GM23338 (cell line): ENCODE measurements at regions not wholly inside any gene's neighbourhood (a gene's known extent, or its start where the extent isn't known, plus 50 kb on each side); places are given as distances from the start of the nearest gene placed in this dataset.

Experiments used
- ATAC-seq: fragments of 200-7000 bp; cut with Tn5 transposase; 3 replicates; pipeline ENCODE4 v1.9.1; 2020
- DNase-seq: peaks from one replicate; pipeline ENCODE4 v3.0.0-alpha.2; 2015; ENCODE audit warnings: low spot score
- H2AFZ ChIP-seq: fragments of 200-600 bp; sonication (generic); 2 replicates; pipeline ENCODE4 v1.8.0; 2016; ENCODE audit warnings: antibody characterized with exemption, mild to moderate bottlenecking, moderate library complexity
- H3F3A ChIP-seq: fragments of 200-600 bp; sonication (generic); replicated peaks from 2 replicates; pipeline ENCODE4 v1.8.0; 2017; ENCODE audit warnings: antibody characterized with exemption, mixed run types, low read depth
- H3K27ac ChIP-seq: fragments of 200-600 bp; sonication (generic); 2 replicates; pipeline ENCODE4 v1.6.1; 2016; ENCODE audit warnings: low read depth
- H3K27me3 ChIP-seq: fragments of 200-600 bp; sonication (generic); 2 replicates; pipeline ENCODE4 v1.8.0; 2016; ENCODE audit warnings: mild to moderate bottlenecking, mixed run types, moderate library complexity; ENCODE audit not compliant: insufficient read depth
- H3K36me3 ChIP-seq: fragments of 200-600 bp; sonication (generic); 2 replicates; pipeline ENCODE4 v1.8.0; 2016; ENCODE audit warnings: mild to moderate bottlenecking; ENCODE audit not compliant: insufficient read depth
- H3K4me1 ChIP-seq: fragments of 200-600 bp; sonication (generic); 2 replicates; pipeline ENCODE4 v1.8.0; 2016; ENCODE audit warnings: mild to moderate bottlenecking, moderate library complexity; ENCODE audit not compliant: insufficient read depth
- H3K4me2 ChIP-seq: fragments of 200-600 bp; sonication (generic); 2 replicates; pipeline ENCODE4 v1.7.1; 2017; ENCODE audit warnings: mixed run types
- H3K4me3 ChIP-seq: fragments of 200-600 bp; sonication (generic); 2 replicates; pipeline ENCODE4 v1.6.1; 2016; ENCODE audit warnings: mixed run types
- H3K79me2 ChIP-seq: fragments of 200-600 bp; sonication (generic); replicated peaks from 2 replicates; pipeline ENCODE4 v1.8.0; 2017; ENCODE audit warnings: mild to moderate bottlenecking; ENCODE audit not compliant: insufficient read depth
- H3K9me2 ChIP-seq: fragments of 200-600 bp; sonication (generic); 2 replicates; pipeline ENCODE4 v1.8.0; 2017; ENCODE audit not compliant: insufficient read depth
- H4K20me1 ChIP-seq: fragments of 200-600 bp; sonication (generic); replicated peaks from 2 replicates; pipeline ENCODE4 v1.8.0; 2017; ENCODE audit warnings: mild to moderate bottlenecking; ENCODE audit not compliant: insufficient read depth
- H3K27ac Mint-ChIP-seq: 2 replicates; pipeline ENCODE4 v1.8.0; 2020; ENCODE audit warnings: inconsistent platforms, mild to moderate bottlenecking, moderate library complexity, mixed read lengths
- H3K27me3 Mint-ChIP-seq: 3 replicates; pipeline ENCODE4 v1.8.0; 2022; ENCODE audit warnings: low read depth, mild to moderate bottlenecking, moderate library complexity, mixed read lengths, inconsistent platforms; ENCODE audit not compliant: insufficient read depth, poor library complexity
- H3K36me3 Mint-ChIP-seq: 3 replicates; pipeline ENCODE4 v1.8.0; 2021; ENCODE audit warnings: low read depth, mild to moderate bottlenecking, inconsistent platforms, moderate library complexity, mixed read lengths
- H3K4me1 Mint-ChIP-seq: 3 replicates; pipeline ENCODE4 v1.8.0; 2020; ENCODE audit warnings: mild to moderate bottlenecking, inconsistent platforms, mixed read lengths
- H3K4me3 Mint-ChIP-seq: 3 replicates; pipeline ENCODE4 v1.8.0; 2021; ENCODE audit warnings: moderate library complexity, mild to moderate bottlenecking, inconsistent platforms, mixed read lengths
- H3K9me3 Mint-ChIP-seq: 3 replicates; pipeline ENCODE4 v1.8.0; 2020; ENCODE audit warnings: moderate library complexity, mild to moderate bottlenecking, inconsistent platforms, mixed read lengths
- CREB1 ChIP-seq: fragments of 250-450 bp; sonication (Bioruptor Pico); IDR thresholded peaks from 2 replicates; pipeline ENCODE4 v1.5.0; 2020; ENCODE audit warnings: low read depth, mild to moderate bottlenecking, moderate library complexity
- CTCF ChIP-seq, 2 experiments: fragments of 200-600 bp in 1 of 2; sonication (generic) in 1 of 2; conservative IDR thresholded peaks; 2 replicates each; pipeline versions ENCODE4 v1.5.1 to v1.6.1; 2016 to 2017; ENCODE audit warnings: antibody characterized with exemption in 2 of 2, low read depth in 2 of 2, mild to moderate bottlenecking in 2 of 2, moderate library complexity in 1 of 2
- ETS1 ChIP-seq: IDR thresholded peaks from 2 replicates; pipeline ENCODE4 v1.6.1; 2016; ENCODE audit warnings: antibody characterized with exemption
- EZH2 ChIP-seq: fragments of 200-600 bp; sonication (generic); IDR thresholded peaks from one replicate; pipeline ENCODE4 v1.8.0; 2017; ENCODE audit warnings: antibody characterized with exemption, mild to moderate bottlenecking, low read depth; ENCODE audit not compliant: unreplicated experiment
- EZH2phosphoT487 ChIP-seq: fragments of 200-600 bp; sonication (generic); IDR thresholded peaks from one replicate; pipeline ENCODE4 v1.8.1; 2018; ENCODE audit warnings: antibody characterized with exemption; ENCODE audit not compliant: unreplicated experiment
- JUNB ChIP-seq: IDR thresholded peaks from one replicate; pipeline ENCODE4 v1.6.1; 2016; ENCODE audit warnings: antibody characterized with exemption; ENCODE audit not compliant: unreplicated experiment
- NANOG ChIP-seq: IDR thresholded peaks from 2 replicates; pipeline ENCODE4 v1.6.1; 2016; ENCODE audit warnings: antibody characterized with exemption, borderline replicate concordance
- POLR2AphosphoS5 ChIP-seq: IDR thresholded peaks from 2 replicates; pipeline ENCODE4 v1.6.1; 2016; ENCODE audit warnings: antibody characterized with exemption, low read depth
- STAT1 ChIP-seq: IDR thresholded peaks from one replicate; pipeline ENCODE4 v1.6.1; 2016; ENCODE audit warnings: antibody characterized with exemption; ENCODE audit not compliant: unreplicated experiment
- ZNF114 ChIP-seq: fragments of 250-450 bp; sonication (Bioruptor Pico); IDR thresholded peaks from 2 replicates; pipeline ENCODE4 v1.5.0; 2020; ENCODE audit warnings: mild to moderate bottlenecking, moderate library complexity
- ZNF331 ChIP-seq: fragments of 250-450 bp; sonication (Bioruptor Pico); IDR thresholded peaks from 2 replicates; pipeline ENCODE4 v1.5.0; 2020; ENCODE audit warnings: low read depth, mild to moderate bottlenecking, moderate library complexity
- TF ChIP-seq, protein P1 (sequence below): IDR thresholded peaks from one replicate; pipeline ENCODE4 v1.6.1; 2018; ENCODE audit warnings: antibody characterized with exemption; ENCODE audit not compliant: unreplicated experiment
- TF ChIP-seq, protein P2 (sequence below): fragments of 250-450 bp; sonication (Bioruptor Pico); IDR thresholded peaks from 2 replicates; pipeline ENCODE4 v1.5.0; 2020; ENCODE audit warnings: mild to moderate bottlenecking, moderate library complexity

DNA sequence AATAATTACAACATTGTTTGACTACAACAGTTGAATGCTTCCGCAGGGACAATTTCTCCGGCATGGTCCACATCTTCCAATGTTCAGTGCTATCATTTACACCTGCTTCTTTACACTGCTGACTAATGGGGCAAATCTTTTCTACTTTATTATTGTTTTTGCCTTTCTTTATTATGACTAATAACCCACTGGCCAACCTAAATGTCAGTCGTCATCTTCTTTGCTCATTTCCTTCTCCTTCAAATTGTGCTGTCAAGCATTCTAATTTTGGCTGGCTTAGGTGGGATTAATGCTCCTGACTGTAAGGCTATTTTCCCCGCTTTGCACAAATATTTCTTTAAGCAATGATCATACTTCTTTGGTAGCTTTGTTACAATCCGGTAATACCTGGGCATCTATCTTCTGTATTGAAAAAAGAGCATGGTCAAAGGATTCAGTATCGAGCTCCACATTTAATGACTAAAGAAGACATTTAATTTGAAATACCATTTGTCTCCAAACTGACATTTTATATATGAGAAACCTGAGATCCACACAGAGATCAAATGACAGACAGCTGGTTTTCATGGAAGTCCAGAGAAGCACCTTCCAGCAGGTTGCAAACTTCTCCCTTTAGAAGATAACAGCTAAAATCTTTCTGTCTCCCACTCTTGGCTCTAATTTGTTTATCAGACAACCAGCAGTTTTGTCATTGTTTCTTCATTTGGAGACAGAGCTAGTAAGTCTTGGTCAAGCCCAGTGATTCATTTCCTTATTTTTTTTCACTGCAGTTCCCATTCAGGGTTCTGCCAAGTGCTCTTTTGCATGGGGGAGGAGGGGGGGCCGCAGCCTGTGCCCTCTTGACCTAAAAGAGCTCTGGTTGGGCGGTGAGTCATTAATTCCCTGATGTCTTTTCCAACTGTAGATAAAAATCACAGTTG lies 132.9 kb downstream of the SOCS6 start:
- H3K4me3 ChIP-seq: no peak overlapping the region
- peaks cover 11% of the 10 kb centered on the region for H3K4me1 ChIP-seq
- DNase-seq (no peak), ATAC-seq (no peak)
- no peak overlapping the region for H3K4me2 ChIP-seq
- peaks cover 28% of the 10 kb centered on the region for H3K4me1 Mint-ChIP-seq
- no peaks in the 10 kb centered on the region for H3K27me3 ChIP-seq
- H3K9me3 Mint-ChIP-seq: no peaks in the 10 kb centered on the region
- no peaks in the 10 kb centered on the region for H4K20me1 ChIP-seq
- no peak overlapping the region for H3K27ac ChIP-seq
- no peak overlapping the region for H3K27ac Mint-ChIP-seq
- no peaks in the 10 kb centered on the region for H3K27me3 Mint-ChIP-seq
- H3K4me3 Mint-ChIP-seq: no peak overlapping the region
- H3K36me3 Mint-ChIP-seq: no peaks in the 10 kb centered on the region
- H3F3A ChIP-seq: no peaks in the 10 kb centered on the region
- no peaks in the 10 kb centered on the region for H3K9me2 ChIP-seq
- no peak overlapping the region for H2AFZ ChIP-seq
- no peaks in the 10 kb centered on the region for H3K36me3 ChIP-seq
- no peaks in the 10 kb centered on the region for H3K79me2 ChIP-seq
- no peak for TF ChIP-seq ZNF114 (CRISPR knock-in tag)
- TF ChIP-seq, protein P1, sequence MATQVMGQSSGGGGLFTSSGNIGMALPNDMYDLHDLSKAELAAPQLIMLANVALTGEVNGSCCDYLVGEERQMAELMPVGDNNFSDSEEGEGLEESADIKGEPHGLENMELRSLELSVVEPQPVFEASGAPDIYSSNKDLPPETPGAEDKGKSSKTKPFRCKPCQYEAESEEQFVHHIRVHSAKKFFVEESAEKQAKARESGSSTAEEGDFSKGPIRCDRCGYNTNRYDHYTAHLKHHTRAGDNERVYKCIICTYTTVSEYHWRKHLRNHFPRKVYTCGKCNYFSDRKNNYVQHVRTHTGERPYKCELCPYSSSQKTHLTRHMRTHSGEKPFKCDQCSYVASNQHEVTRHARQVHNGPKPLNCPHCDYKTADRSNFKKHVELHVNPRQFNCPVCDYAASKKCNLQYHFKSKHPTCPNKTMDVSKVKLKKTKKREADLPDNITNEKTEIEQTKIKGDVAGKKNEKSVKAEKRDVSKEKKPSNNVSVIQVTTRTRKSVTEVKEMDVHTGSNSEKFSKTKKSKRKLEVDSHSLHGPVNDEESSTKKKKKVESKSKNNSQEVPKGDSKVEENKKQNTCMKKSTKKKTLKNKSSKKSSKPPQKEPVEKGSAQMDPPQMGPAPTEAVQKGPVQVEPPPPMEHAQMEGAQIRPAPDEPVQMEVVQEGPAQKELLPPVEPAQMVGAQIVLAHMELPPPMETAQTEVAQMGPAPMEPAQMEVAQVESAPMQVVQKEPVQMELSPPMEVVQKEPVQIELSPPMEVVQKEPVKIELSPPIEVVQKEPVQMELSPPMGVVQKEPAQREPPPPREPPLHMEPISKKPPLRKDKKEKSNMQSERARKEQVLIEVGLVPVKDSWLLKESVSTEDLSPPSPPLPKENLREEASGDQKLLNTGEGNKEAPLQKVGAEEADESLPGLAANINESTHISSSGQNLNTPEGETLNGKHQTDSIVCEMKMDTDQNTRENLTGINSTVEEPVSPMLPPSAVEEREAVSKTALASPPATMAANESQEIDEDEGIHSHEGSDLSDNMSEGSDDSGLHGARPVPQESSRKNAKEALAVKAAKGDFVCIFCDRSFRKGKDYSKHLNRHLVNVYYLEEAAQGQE: no peak
- TF ChIP-seq NANOG: no peak
- no peak for TF ChIP-seq ETS1
- no peak for TF ChIP-seq JUNB
- no peak for TF ChIP-seq EZH2phosphoT487
- no peak for TF ChIP-seq STAT1
- TF ChIP-seq CREB1: no peak
- TF ChIP-seq, protein P2, sequence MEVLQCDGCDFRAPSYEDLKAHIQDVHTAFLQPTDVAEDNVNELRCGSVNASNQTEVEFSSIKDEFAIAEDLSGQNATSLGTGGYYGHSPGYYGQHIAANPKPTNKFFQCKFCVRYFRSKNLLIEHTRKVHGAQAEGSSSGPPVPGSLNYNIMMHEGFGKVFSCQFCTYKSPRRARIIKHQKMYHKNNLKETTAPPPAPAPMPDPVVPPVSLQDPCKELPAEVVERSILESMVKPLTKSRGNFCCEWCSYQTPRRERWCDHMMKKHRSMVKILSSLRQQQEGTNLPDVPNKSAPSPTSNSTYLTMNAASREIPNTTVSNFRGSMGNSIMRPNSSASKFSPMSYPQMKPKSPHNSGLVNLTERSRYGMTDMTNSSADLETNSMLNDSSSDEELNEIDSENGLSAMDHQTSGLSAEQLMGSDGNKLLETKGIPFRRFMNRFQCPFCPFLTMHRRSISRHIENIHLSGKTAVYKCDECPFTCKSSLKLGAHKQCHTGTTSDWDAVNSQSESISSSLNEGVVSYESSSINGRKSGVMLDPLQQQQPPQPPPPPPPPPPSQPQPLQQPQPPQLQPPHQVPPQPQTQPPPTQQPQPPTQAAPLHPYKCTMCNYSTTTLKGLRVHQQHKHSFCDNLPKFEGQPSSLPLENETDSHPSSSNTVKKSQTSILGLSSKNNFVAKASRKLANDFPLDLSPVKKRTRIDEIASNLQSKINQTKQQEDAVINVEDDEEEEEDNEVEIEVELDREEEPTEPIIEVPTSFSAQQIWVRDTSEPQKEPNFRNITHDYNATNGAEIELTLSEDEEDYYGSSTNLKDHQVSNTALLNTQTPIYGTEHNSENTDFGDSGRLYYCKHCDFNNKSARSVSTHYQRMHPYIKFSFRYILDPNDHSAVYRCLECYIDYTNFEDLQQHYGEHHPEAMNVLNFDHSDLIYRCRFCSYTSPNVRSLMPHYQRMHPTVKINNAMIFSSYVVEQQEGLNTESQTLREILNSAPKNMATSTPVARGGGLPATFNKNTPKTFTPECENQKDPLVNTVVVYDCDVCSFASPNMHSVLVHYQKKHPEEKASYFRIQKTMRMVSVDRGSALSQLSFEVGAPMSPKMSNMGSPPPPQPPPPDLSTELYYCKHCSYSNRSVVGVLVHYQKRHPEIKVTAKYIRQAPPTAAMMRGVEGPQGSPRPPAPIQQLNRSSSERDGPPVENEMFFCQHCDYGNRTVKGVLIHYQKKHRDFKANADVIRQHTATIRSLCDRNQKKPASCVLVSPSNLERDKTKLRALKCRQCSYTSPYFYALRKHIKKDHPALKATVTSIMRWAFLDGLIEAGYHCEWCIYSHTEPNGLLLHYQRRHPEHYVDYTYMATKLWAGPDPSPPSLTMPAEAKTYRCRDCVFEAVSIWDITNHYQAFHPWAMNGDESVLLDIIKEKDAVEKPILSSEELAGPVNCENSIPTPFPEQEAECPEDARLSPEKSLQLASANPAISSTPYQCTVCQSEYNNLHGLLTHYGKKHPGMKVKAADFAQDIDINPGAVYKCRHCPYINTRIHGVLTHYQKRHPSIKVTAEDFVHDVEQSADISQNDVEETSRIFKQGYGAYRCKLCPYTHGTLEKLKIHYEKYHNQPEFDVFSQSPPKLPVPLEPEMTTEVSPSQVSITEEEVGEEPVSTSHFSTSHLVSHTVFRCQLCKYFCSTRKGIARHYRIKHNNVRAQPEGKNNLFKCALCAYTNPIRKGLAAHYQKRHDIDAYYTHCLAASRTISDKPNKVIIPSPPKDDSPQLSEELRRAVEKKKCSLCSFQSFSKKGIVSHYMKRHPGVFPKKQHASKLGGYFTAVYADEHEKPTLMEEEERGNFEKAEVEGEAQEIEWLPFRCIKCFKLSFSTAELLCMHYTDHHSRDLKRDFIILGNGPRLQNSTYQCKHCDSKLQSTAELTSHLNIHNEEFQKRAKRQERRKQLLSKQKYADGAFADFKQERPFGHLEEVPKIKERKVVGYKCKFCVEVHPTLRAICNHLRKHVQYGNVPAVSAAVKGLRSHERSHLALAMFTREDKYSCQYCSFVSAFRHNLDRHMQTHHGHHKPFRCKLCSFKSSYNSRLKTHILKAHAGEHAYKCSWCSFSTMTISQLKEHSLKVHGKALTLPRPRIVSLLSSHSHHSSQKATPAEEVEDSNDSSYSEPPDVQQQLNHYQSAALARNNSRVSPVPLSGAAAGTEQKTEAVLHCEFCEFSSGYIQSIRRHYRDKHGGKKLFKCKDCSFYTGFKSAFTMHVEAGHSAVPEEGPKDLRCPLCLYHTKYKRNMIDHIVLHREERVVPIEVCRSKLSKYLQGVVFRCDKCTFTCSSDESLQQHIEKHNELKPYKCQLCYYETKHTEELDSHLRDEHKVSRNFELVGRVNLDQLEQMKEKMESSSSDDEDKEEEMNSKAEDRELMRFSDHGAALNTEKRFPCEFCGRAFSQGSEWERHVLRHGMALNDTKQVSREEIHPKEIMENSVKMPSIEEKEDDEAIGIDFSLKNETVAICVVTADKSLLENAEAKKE (CRISPR knock-in tag): no peak
- TF ChIP-seq EZH2: no peak
- no peak for TF ChIP-seq CTCF (conservative IDR thresholded peaks at IDR 0.05; ENCODE audit: low read depth in 2 of 2)
- no peak for TF ChIP-seq ZNF331 (CRISPR knock-in tag)
- no peak for TF ChIP-seq POLR2AphosphoS5
